ENCODE measurements at regions not wholly inside any gene's neighbourhood (a gene's known extent, or its start where the extent isn't known, plus 50 kb on each side); places are given as distances from the start of the nearest gene placed in this dataset.

- no peak for DNase-seq
These were observed 168.0 kb downstream of the SNX10 start for GRCh38 chr7:26459540-26460193.

- DNase-seq: no peak
These were observed 168.9 kb downstream of the SNX10 start for GRCh38 chr7:26460351-26461085.

- no peak for DNase-seq
These were observed 169.9 kb downstream of the SNX10 start for GRCh38 chr7:26461518-26461917.

GRCh38 chr7:26466007-26466406, 174.3 kb downstream of the SNX10 start:
- DNase-seq: no peak

- no peak for DNase-seq
These were observed 175.4 kb downstream of the SNX10 start for GRCh38 chr7:26467104-26467503.

- no peak for DNase-seq
These were observed 175.9 kb downstream of the SNX10 start for GRCh38 chr7:26467541-26467940.

GRCh38 chr7:26468625-26469024, 177.0 kb downstream of the SNX10 start:
- DNase-seq: no peak

- no peak for DNase-seq
These were observed 177.5 kb downstream of the SNX10 start for GRCh38 chr7:26469188-26469587.

GRCh38 chr7:26470691-26471090, 179.0 kb downstream of the SNX10 start:
- DNase-seq: no peak

- DNase-seq: no peak
These were observed 179.8 kb downstream of the SNX10 start for GRCh38 chr7:26471306-26472075.

- DNase-seq: no peak
These were observed 181.3 kb downstream of the SNX10 start for GRCh38 chr7:26472971-26473370.

GRCh38 chr7:26476271-26476670, 184.6 kb downstream of the SNX10 start:
- no peak for DNase-seq

- no peak for DNase-seq
These were observed 185.8 kb downstream of the SNX10 start for GRCh38 chr7:26477381-26477990.

- DNase-seq: no peak
These were observed 186.9 kb downstream of the SNX10 start for GRCh38 chr7:26478550-26478949.

GRCh38 chr7:26479581-26479980, 187.9 kb downstream of the SNX10 start:
- no peak for DNase-seq

- no peak for DNase-seq
These were observed 188.5 kb downstream of the SNX10 start for GRCh38 chr7:26480156-26480555.

- no peak for DNase-seq
These were observed 191.3 kb downstream of the SNX10 start for GRCh38 chr7:26482927-26483326.

- no peak for DNase-seq
These were observed 192.2 kb downstream of the SNX10 start for GRCh38 chr7:26483843-26484242.

- no peak for DNase-seq
These were observed 193.8 kb downstream of the SNX10 start for GRCh38 chr7:26485367-26485934.

- no peak for DNase-seq
These were observed 194.5 kb downstream of the SNX10 start for GRCh38 chr7:26486153-26486552.

GRCh38 chr7:26487780-26488515, 196.3 kb downstream of the SNX10 start:
- DNase-seq: no peak

- DNase-seq: no peak
These were observed 197.7 kb downstream of the SNX10 start for GRCh38 chr7:26489391-26489790.
